T-helper 17 cell (primary cell): ENCODE measurements at regions not wholly inside any gene's neighbourhood (a gene's known extent, or its start where the extent isn't known, plus 50 kb on each side); places are given as distances from the start of the nearest gene placed in this dataset.
"Not testable (repeated sequence)": the region's sequence is repeated elsewhere in the genome, so short reads cannot be mapped to it uniquely, and the experiment has no call there.

Experiments
- ATAC-seq: fragments of 150-1000 bp; cut with Tn5 transposase; 2 replicates; pipeline ENCODE4 v1.10.0; 2021; ENCODE audit warnings: mild to moderate bottlenecking, moderate library complexity
- DNase-seq, 3 donors: peaks; one replicate each; pipeline versions ENCODE4 v3.0.0 to v3.0.0-alpha.2; 2020 to 2021
- H3K9me3 ChIP-seq: one replicate; pipeline ENCODE4 v1.7.0; 2013; ENCODE audit warnings: low read length, mild to moderate bottlenecking; ENCODE audit not compliant: control insufficient read depth, poor library complexity, severe bottlenecking
- H3K27ac Mint-ChIP-seq: one replicate; pipeline ENCODE4 v1.8.0; 2022; ENCODE audit warnings: mild to moderate bottlenecking, moderate library complexity, mixed read lengths
- H3K27me3 Mint-ChIP-seq: one replicate; pipeline ENCODE4 v1.8.0; 2022; ENCODE audit warnings: mixed read lengths
- H3K36me3 Mint-ChIP-seq: one replicate; pipeline ENCODE4 v1.8.0; 2022; ENCODE audit warnings: low read depth, mixed read lengths
- H3K4me1 Mint-ChIP-seq: one replicate; pipeline ENCODE4 v1.8.0; 2022; ENCODE audit warnings: mild to moderate bottlenecking, mixed read lengths
- H3K4me3 Mint-ChIP-seq: one replicate; pipeline ENCODE4 v1.8.0; 2022; ENCODE audit warnings: mild to moderate bottlenecking, moderate library complexity, mixed read lengths

DNA sequence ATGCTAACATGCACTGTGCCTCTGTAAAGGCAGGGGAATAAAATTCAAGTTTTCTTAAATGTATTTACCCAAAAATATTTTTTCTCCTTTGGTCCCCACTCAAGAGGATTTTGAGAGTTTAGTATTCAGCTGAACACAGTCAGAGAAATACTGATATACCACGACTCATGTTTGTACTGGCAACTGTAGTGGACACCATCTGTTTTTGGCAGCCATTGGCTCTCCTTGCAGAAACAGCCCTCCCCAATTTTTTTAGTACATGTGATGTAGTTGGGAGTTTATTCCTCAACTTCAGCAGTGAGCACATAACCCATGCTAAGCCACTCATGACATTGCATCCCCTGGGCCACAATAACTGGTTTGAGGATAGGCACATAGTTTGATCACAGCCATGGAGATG is 154.8 kb upstream of the POU3F1 start:
- DNase-seq (no peak), ATAC-seq (no peak)
- H3K9me3 ChIP-seq: peaks cover 2% of the 10 kb centered on the region
- Mint-ChIP-seq H3K4me1 (no peaks in the 10 kb centered on the region), H3K27me3 (peaks cover 13% of the 10 kb centered on the region), H3K36me3 (no peaks in the 10 kb centered on the region), H3K27ac (no peak overlapping the region), H3K4me3 (no peak overlapping the region)

DNA sequence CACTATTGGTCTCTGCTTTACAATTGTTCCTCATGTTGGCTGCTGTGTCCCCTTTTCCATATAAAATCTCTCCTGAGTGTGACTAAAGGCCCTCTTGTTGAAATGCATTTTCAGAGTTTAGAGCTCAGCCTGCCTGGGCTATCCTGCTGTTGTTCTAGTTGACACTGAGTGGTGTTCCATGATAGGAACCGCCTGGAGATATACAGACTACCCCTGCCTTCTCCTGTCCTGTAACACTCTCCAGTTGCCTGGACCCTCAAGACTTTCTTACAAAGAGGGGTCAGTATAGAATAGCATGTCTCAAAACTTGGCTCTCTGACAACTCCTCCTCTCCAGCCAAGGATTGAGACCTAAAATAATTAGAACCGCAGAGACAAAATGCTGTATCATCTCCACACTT is 152.0 kb upstream of the POU3F1 start:
- Mint-ChIP-seq H3K4me1 (no peaks in the 10 kb centered on the region), H3K27ac (no peak overlapping the region), H3K27me3 (peaks cover 25% of the 10 kb centered on the region), H3K4me3 (no peak overlapping the region), H3K36me3 (no peaks in the 10 kb centered on the region)
- peaks cover 2% of the 10 kb centered on the region for H3K9me3 ChIP-seq
- no peak for ATAC-seq
- DNase-seq: no peak

DNA sequence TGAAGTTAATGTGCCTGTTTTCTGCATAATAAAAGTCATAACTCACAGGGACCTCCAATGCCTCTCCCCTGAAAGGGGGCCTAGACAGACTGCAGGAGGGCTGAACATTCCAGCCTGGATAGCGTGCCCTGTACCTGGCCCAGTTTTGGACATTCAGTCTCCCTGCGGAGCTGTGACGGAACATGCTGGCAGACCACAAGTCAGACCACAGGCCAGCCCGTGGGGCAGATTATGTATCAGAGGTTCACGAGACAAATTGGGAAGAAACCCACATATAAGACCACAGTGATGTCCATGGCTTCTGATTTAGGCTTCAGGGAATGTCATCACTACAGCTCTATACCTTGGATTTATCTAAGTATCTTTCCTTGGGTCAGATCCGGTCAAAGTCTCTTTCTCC is 151.5 kb upstream of the POU3F1 start:
- H3K4me3 Mint-ChIP-seq: no peak overlapping the region
- H3K36me3 Mint-ChIP-seq: no peaks in the 10 kb centered on the region
- peaks cover 2% of the 10 kb centered on the region for H3K9me3 ChIP-seq
- ATAC-seq (no peak), DNase-seq (no peak)
- no peaks in the 10 kb centered on the region for H3K4me1 Mint-ChIP-seq
- peaks cover 30% of the 10 kb centered on the region for H3K27me3 Mint-ChIP-seq
- no peak overlapping the region for H3K27ac Mint-ChIP-seq

- peaks cover 2% of the 10 kb centered on the region for H3K9me3 ChIP-seq
- H3K4me1 Mint-ChIP-seq: no peaks in the 10 kb centered on the region
- no peak overlapping the region for H3K27ac Mint-ChIP-seq
- H3K27me3 Mint-ChIP-seq: peaks cover 36% of the 10 kb centered on the region
- H3K4me3 Mint-ChIP-seq: no peak overlapping the region
- DNase-seq (no peak), ATAC-seq (no peak)
- H3K36me3 Mint-ChIP-seq: no peaks in the 10 kb centered on the region
Measured at GRCh38 chr1:38197312-38198061, 150.9 kb upstream of the POU3F1 start.

DNA sequence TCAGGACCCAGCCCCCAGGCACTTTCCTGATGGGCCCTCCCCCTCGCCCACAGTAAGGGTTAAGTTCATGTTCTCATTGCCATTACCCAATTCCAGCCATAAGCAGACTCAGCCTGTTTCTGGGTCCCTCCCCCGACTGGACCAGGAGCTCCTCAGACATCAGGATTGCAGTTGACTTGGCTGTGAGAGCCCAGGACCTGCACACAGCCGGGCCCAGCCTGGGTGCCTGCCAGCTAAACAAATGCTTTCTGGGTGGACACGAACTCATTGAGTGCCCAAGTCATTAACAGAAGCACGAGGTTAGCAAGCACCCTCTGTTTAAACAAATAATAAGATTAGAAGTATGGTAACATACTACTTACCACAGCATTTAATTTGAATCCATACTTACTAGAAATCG is 147.9 kb upstream of the POU3F1 start:
- Mint-ChIP-seq H3K36me3 (no peaks in the 10 kb centered on the region), H3K4me3 (no peak overlapping the region), H3K4me1 (no peaks in the 10 kb centered on the region), H3K27ac (no peak overlapping the region), H3K27me3 (peaks cover 59% of the 10 kb centered on the region)
- no peaks in the 10 kb centered on the region for H3K9me3 ChIP-seq
- ATAC-seq (no peak), DNase-seq (no peak)

- no peak overlapping the region for H3K4me3 Mint-ChIP-seq
- H3K4me1 Mint-ChIP-seq: no peaks in the 10 kb centered on the region
- ATAC-seq (no peak), DNase-seq (no peak)
- H3K36me3 Mint-ChIP-seq: no peaks in the 10 kb centered on the region
- peak overlapping the region; percentile 16 for H3K27ac Mint-ChIP-seq
- peaks cover 54% of the 10 kb centered on the region for H3K27me3 Mint-ChIP-seq
- no peaks in the 10 kb centered on the region for H3K9me3 ChIP-seq
Measured at GRCh38 chr1:38193040-38193439, 146.4 kb upstream of the POU3F1 start.

DNA sequence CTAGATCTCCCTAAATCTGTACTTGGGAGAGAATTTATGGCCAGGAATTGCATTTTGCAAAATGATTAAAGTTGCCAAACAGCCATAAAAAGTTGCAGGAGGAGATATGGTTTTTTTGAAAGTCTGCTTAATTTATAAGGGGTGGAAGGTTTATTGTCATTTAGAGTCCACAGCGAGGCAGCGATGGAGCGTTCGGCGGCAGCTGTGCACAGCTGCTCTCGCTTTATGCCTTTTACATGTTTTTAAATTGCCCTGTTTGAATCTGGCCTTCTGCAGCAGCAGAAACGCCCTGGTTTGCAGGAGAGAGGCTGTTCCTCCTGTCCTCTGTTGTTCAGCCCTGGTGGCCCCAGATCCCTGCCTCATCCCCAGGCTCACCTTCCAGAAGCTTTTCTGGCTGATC is 144.9 kb upstream of the POU3F1 start:
- H3K9me3 ChIP-seq: no peaks in the 10 kb centered on the region
- no peak for ATAC-seq
- DNase-seq: no peak
- Mint-ChIP-seq H3K27ac (no peak overlapping the region), H3K27me3 (peaks cover 69% of the 10 kb centered on the region), H3K4me1 (no peaks in the 10 kb centered on the region), H3K4me3 (no peak overlapping the region), H3K36me3 (peaks cover 2% of the 10 kb centered on the region)

GRCh38 chr1:38190983-38191382 is 144.4 kb upstream of the POU3F1 start:
- Mint-ChIP-seq H3K4me1 (no peaks in the 10 kb centered on the region), H3K27me3 (peaks cover 69% of the 10 kb centered on the region), H3K27ac (no peak overlapping the region), H3K36me3 (peaks cover 2% of the 10 kb centered on the region), H3K4me3 (no peak overlapping the region)
- ATAC-seq: no peak
- DNase-seq: no peak
- H3K9me3 ChIP-seq: no peaks in the 10 kb centered on the region

DNA sequence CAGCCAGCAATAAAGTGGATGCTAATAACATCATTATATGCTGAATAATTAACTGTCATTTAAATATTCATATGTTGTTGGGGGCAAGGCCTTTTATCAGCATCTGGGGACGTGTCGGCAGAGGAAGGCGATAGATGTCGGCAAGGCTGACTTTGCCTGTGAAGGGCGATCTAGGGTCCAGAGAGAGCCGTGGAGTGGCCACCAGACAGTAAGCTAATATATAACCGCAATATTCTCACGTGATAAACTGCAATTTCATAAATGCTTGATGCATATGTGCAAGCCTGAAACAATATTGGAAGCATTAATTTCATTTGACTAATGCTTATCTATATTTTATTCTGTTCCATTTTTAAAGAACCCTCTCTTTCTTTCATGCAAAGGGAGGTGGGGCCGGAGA is 141.0 kb upstream of the POU3F1 start:
- Mint-ChIP-seq H3K27me3 (peaks cover 81% of the 10 kb centered on the region), H3K36me3 (peaks cover 2% of the 10 kb centered on the region), H3K4me3 (no peak overlapping the region), H3K4me1 (no peaks in the 10 kb centered on the region), H3K27ac (no peak overlapping the region)
- ATAC-seq: no peak
- no peak for DNase-seq
- no peaks in the 10 kb centered on the region for H3K9me3 ChIP-seq

- DNase-seq (no peak), ATAC-seq (no peak)
- H3K4me1 Mint-ChIP-seq: no peaks in the 10 kb centered on the region
- peaks cover 2% of the 10 kb centered on the region for H3K36me3 Mint-ChIP-seq
- peaks cover 71% of the 10 kb centered on the region for H3K27me3 Mint-ChIP-seq
- H3K27ac Mint-ChIP-seq: no peak overlapping the region
- no peak overlapping the region for H3K4me3 Mint-ChIP-seq
- H3K9me3 ChIP-seq: no peaks in the 10 kb centered on the region
Measured at GRCh38 chr1:38186566-38186965, 140.0 kb upstream of the POU3F1 start.

- peaks cover 2% of the 10 kb centered on the region for H3K36me3 Mint-ChIP-seq
- ATAC-seq (no peak), DNase-seq (no peak)
- H3K27ac Mint-ChIP-seq: no peak overlapping the region
- H3K27me3 Mint-ChIP-seq: peaks cover 65% of the 10 kb centered on the region
- H3K9me3 ChIP-seq: no peaks in the 10 kb centered on the region
- H3K4me1 Mint-ChIP-seq: no peaks in the 10 kb centered on the region
- H3K4me3 Mint-ChIP-seq: no peak overlapping the region
Measured at GRCh38 chr1:38185913-38186312, 139.3 kb upstream of the POU3F1 start.

- no peak for DNase-seq
- peaks cover 2% of the 10 kb centered on the region for H3K36me3 Mint-ChIP-seq
- no peaks in the 10 kb centered on the region for H3K9me3 ChIP-seq
Measured at GRCh38 chr1:38183747-38184146, 137.2 kb upstream of the POU3F1 start.

DNA sequence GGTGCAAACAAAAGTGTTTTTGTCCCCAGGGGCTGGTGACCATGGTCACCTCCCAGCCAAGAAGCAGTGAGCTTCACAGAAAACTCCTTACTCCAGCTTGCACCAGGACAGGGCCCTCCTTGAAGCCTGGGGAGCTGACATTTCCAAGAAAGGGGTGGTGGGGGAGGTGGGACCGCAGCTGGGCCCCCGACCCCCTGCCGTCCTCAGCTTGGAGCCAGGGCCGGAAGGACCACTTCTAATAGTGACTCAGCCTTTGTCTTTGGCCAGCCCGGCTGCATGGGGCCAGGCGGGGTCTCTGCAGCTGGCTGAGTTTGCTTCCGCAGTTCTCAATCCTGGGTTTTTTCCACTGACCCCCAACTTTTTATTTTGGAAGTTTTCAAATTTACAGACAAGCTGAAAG is 136.5 kb upstream of the POU3F1 start:
- H3K27me3 Mint-ChIP-seq: peaks cover 67% of the 10 kb centered on the region
- no peaks in the 10 kb centered on the region for H3K9me3 ChIP-seq
- no peak for ATAC-seq
- peaks cover 2% of the 10 kb centered on the region for H3K36me3 Mint-ChIP-seq
- DNase-seq: no peak
- H3K4me3 Mint-ChIP-seq: no peak overlapping the region
- H3K27ac Mint-ChIP-seq: no peak overlapping the region
- no peaks in the 10 kb centered on the region for H3K4me1 Mint-ChIP-seq

More at GRCh38 chr1:38183747-38184146, 137.2 kb upstream of the POU3F1 start:
- Mint-ChIP-seq H3K4me1 (no peaks in the 10 kb centered on the region), H3K4me3 (no peak overlapping the region), H3K27ac (no peak overlapping the region), H3K27me3 (peaks cover 74% of the 10 kb centered on the region)
- ATAC-seq: no peak

GRCh38 chr1:38180388-38180787 is 133.8 kb upstream of the POU3F1 start:
- not testable (repeated sequence) for H3K4me1 Mint-ChIP-seq, H3K9me3 ChIP-seq, DNase-seq, ATAC-seq, H3K27ac Mint-ChIP-seq, H3K36me3 Mint-ChIP-seq, H3K4me3 Mint-ChIP-seq
- peaks cover 40% of the 10 kb centered on the region for H3K27me3 Mint-ChIP-seq
